ENCODE measurements at regions not wholly inside any gene's neighbourhood (a gene's known extent, or its start where the extent isn't known, plus 50 kb on each side); places are given as distances from the start of the nearest gene placed in this dataset.

DNA sequence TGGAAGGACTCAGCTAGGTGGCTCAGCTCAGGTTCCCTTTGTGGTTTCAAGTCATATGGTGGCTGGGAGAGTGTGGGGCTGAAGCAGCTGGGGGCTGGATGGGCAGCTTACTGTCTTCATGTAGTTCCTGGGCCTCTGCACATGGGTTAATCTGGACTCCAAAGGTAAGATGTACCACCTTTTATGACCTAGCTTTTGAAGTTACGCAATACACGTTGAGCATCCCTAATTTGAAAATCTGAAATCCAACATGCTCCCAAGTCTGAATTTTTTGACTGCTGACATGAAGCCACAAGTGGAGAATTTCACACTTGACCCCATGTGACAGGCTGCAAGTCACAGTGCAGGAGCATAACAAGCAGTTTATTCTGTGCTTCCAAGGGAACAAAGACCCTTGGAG lies 173.7 kb downstream of the KBTBD8 start:
- TF ChIP-seq EZH2 (IDR thresholded peaks at IDR 0.05; ENCODE audit: borderline replicate concordance, insufficient read depth, low read length, poor library complexity, severe bottlenecking) (no peak), MXI1 (conservative IDR thresholded peaks at IDR 0.05; ENCODE audit: poor library complexity, severe bottlenecking) (no peak), TAF1 (IDR thresholded peaks at IDR 0.05; ENCODE audit: low read depth) (no peak), POLR2AphosphoS5 (IDR thresholded peaks at IDR 0.05) (no peak), SMC3 (conservative IDR thresholded peaks at IDR 0.05; ENCODE audit: poor library complexity) (no peak), RAD21 (conservative IDR thresholded peaks at IDR 0.05) (no peak), REST (IDR thresholded peaks at IDR 0.05; ENCODE audit: borderline replicate concordance) (no peak), EP300 (conservative IDR thresholded peaks at IDR 0.05; ENCODE audit: poor library complexity, severe bottlenecking) (no peak)
- TF ChIP-seq, protein P1, sequence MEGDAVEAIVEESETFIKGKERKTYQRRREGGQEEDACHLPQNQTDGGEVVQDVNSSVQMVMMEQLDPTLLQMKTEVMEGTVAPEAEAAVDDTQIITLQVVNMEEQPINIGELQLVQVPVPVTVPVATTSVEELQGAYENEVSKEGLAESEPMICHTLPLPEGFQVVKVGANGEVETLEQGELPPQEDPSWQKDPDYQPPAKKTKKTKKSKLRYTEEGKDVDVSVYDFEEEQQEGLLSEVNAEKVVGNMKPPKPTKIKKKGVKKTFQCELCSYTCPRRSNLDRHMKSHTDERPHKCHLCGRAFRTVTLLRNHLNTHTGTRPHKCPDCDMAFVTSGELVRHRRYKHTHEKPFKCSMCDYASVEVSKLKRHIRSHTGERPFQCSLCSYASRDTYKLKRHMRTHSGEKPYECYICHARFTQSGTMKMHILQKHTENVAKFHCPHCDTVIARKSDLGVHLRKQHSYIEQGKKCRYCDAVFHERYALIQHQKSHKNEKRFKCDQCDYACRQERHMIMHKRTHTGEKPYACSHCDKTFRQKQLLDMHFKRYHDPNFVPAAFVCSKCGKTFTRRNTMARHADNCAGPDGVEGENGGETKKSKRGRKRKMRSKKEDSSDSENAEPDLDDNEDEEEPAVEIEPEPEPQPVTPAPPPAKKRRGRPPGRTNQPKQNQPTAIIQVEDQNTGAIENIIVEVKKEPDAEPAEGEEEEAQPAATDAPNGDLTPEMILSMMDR (IDR thresholded peaks at IDR 0.05; ENCODE audit: poor library complexity, severe bottlenecking), result no peak

All from neural cell (in vitro differentiated cells).